A549 (cell line): ENCODE measurements at regions not wholly inside any gene's neighbourhood (a gene's known extent, or its start where the extent isn't known, plus 50 kb on each side); places are given as distances from the start of the nearest gene placed in this dataset.

Source experiments
- ATAC-seq, 2 experiments: fragments of 200-7000 bp in 1 of 2; fragments of >200 bp in 1 of 2; cut with Nextera tagmentation in 1 of 2; cut with Tn5 transposase in 1 of 2; 3 replicates each; pipeline versions ENCODE4 v1.8.0 to v1.9.1; 2018 to 2020; ENCODE audit warnings: mild to moderate bottlenecking in 1 of 2, moderate library complexity in 1 of 2
- CTCF ChIA-PET: fragments of 300-600 bp; sonication (Branson Sonifier 250); formaldehyde crosslinking; extraction: SDS; loops from one replicate; lab custom pipeline; 2021; ENCODE audit warnings: antibody characterized with exemption, inconsistent platforms; lab: Yijun Ruan, JAX
- POLR2A ChIA-PET: fragments of 350-600 bp; formaldehyde crosslinking; extraction: SDS; loops from one replicate; lab custom pipeline; 2021; ENCODE audit warnings: antibody characterized with exemption, inconsistent platforms; lab: Yijun Ruan, JAX
- DNase-seq, 2 experiments: peaks; one replicate each; pipeline versions ENCODE4 v3.0.0 to v3.0.0-alpha.2; 2011 to 2016; ENCODE audit warnings: low read depth in 1 of 2, low spot score in 1 of 2
- FAIRE-seq: peaks from 2 replicates; lab custom pipeline; 2011; peaks lifted over from hg19 to GRCh38; lab: Jason Lieb, UNC
- H3K27ac ChIP-seq, 2 experiments: fragments of >200 bp; sonication (Bioruptor Twin); formaldehyde crosslinking; 3 replicates each; pipeline ENCODE4 v1.5.1; 2016 to 2017
- H3K4me1 ChIP-seq: fragments of >200 bp; sonication (Bioruptor Twin); formaldehyde crosslinking; 3 replicates; pipeline ENCODE4 v1.6.1; 2016
- H3K4me2 ChIP-seq: fragments of >200 bp; sonication (Bioruptor Twin); formaldehyde crosslinking; 3 replicates; pipeline ENCODE4 v1.6.1; 2016
- H3K4me3 ChIP-seq: fragments of >200 bp; sonication (Bioruptor Twin); formaldehyde crosslinking; 3 replicates; pipeline ENCODE4 v1.5.1; 2016
- H3K9me3 ChIP-seq: fragments of >200 bp; sonication (Bioruptor Twin); formaldehyde crosslinking; 3 replicates; pipeline ENCODE4 v1.6.1; 2016
- BHLHE40 ChIP-seq: IDR thresholded peaks from 2 replicates; pipeline ENCODE4 v1.6.1; 2012; ENCODE audit warnings: low read depth, low read length, inconsistent platforms
- CBX2 ChIP-seq: fragments of 200-600 bp; sonication (generic); IDR thresholded peaks from 2 replicates; pipeline ENCODE4 v1.6.1; 2016; ENCODE audit warnings: low read depth, mild to moderate bottlenecking, borderline replicate concordance
- CBX8 ChIP-seq: fragments of 200-600 bp; sonication (generic); IDR thresholded peaks from 2 replicates; pipeline ENCODE4 v1.6.1; 2016
- CEBPB ChIP-seq, 2 experiments: fragments of >200 bp in 1 of 2; sonication (Bioruptor Twin) in 1 of 2; formaldehyde crosslinking in 1 of 2; IDR thresholded peaks; 2 replicates each; pipeline ENCODE4 v1.6.1; 2012 to 2016
- FOSB ChIP-seq: fragments of 250-450 bp; sonication (Bioruptor Pico); IDR thresholded peaks from 2 replicates; pipeline ENCODE4 v1.5.0; 2020; ENCODE audit warnings: mild to moderate bottlenecking, moderate library complexity
- HEYL ChIP-seq: fragments of 250-450 bp; sonication (Bioruptor Pico); IDR thresholded peaks from 2 replicates; pipeline ENCODE4 v1.8.0; 2021; ENCODE audit warnings: mild to moderate bottlenecking, moderate library complexity
- HOXB13 ChIP-seq: fragments of 250-450 bp; sonication (Bioruptor Pico); IDR thresholded peaks from 2 replicates; pipeline ENCODE4 v1.5.0; 2020; ENCODE audit warnings: low read depth, mild to moderate bottlenecking, moderate library complexity
- JUN ChIP-seq, 2 experiments: fragments of >200 bp; sonication (Bioruptor Twin); formaldehyde crosslinking; IDR thresholded peaks; 2 replicates in 1 of 2; 3 replicates in 1 of 2; pipeline ENCODE4 v1.6.1; 2016 to 2017
- KDM5A ChIP-seq: fragments of 200-600 bp; sonication (generic); IDR thresholded peaks from 2 replicates; pipeline ENCODE4 v1.6.1; 2016; ENCODE audit warnings: antibody characterized with exemption, mild to moderate bottlenecking
- MAFK ChIP-seq: fragments of 450-650 bp; IDR thresholded peaks from 2 replicates; pipeline ENCODE4 v1.6.1; 2014; ENCODE audit not compliant: partially characterized antibody
- MAZ ChIP-seq: fragments of 150-350 bp; IDR thresholded peaks from 2 replicates; pipeline ENCODE4 v1.6.1; 2014; ENCODE audit warnings: antibody characterized with exemption, low read depth, low read length, borderline replicate concordance
- NPAS2 ChIP-seq: fragments of 250-450 bp; sonication (Bioruptor Pico); IDR thresholded peaks from 2 replicates; pipeline ENCODE4 v1.8.0; 2022; ENCODE audit warnings: mild to moderate bottlenecking, moderate library complexity, borderline replicate concordance
- PHF8 ChIP-seq: fragments of 200-600 bp; sonication (generic); IDR thresholded peaks from 2 replicates; pipeline ENCODE4 v1.6.1; 2016; ENCODE audit warnings: low read depth, mild to moderate bottlenecking, antibody characterized with exemption, moderate library complexity, borderline replicate concordance
- POLR2A ChIP-seq: IDR thresholded peaks from 2 replicates; pipeline ENCODE4 v1.6.1; 2012; ENCODE audit warnings: mild to moderate bottlenecking, low read length
- RAD21 ChIP-seq, 2 experiments: fragments of >200 bp in 1 of 2; sonication (Bioruptor Twin) in 1 of 2; formaldehyde crosslinking in 1 of 2; IDR thresholded peaks in 1 of 2; conservative IDR thresholded peaks in 1 of 2; 2 replicates in 1 of 2; 3 replicates in 1 of 2; pipeline ENCODE4 v1.6.1; 2012 to 2018; ENCODE audit warnings: inconsistent platforms in 1 of 2
- RCOR1 ChIP-seq: fragments of 150-350 bp; IDR thresholded peaks from 2 replicates; pipeline ENCODE4 v1.6.1; 2014; ENCODE audit warnings: antibody characterized with exemption, low read length, low read depth
- RNF2 ChIP-seq: fragments of 200-600 bp; sonication (generic); IDR thresholded peaks from 2 replicates; pipeline ENCODE4 v1.6.1; 2016; ENCODE audit warnings: low read depth, mild to moderate bottlenecking, antibody characterized with exemption, moderate library complexity, borderline replicate concordance
- SREBF2 ChIP-seq: fragments of 450-650 bp; IDR thresholded peaks from 2 replicates; pipeline ENCODE4 v1.6.1; 2014; ENCODE audit warnings: mild to moderate bottlenecking, moderate library complexity
- TP53 ChIP-seq: fragments of 250-450 bp; sonication (Bioruptor Pico); IDR thresholded peaks from 2 replicates; pipeline ENCODE4 v1.5.0; 2021; ENCODE audit warnings: mild to moderate bottlenecking, moderate library complexity
- ZFP36 ChIP-seq: fragments of 450-650 bp; IDR thresholded peaks from 2 replicates; pipeline ENCODE4 v1.6.1; 2014; ENCODE audit warnings: borderline replicate concordance; ENCODE audit not compliant: partially characterized antibody
- ZNF302 ChIP-seq: fragments of 250-450 bp; sonication (Bioruptor Pico); IDR thresholded peaks from 2 replicates; pipeline ENCODE4 v1.9.0; 2021; ENCODE audit warnings: inconsistent platforms, mild to moderate bottlenecking, moderate library complexity
- WGBS: methylation state at CpG from one replicate; pipeline ENCODE4 v1.1.6; 2017; ENCODE audit errors: missing lambda C conversion rate; 5-methylcytosine and 5-hydroxymethylcytosine counted together
- TF ChIP-seq, protein P1 (sequence below): fragments of >200 bp; sonication (Bioruptor Twin); formaldehyde crosslinking; IDR thresholded peaks from 2 replicates; pipeline ENCODE4 v1.6.1; 2016
- TF ChIP-seq, protein P2 (sequence below): fragments of 150-350 bp; IDR thresholded peaks from 2 replicates; pipeline ENCODE4 v1.6.1; 2014; ENCODE audit warnings: low read depth, mild to moderate bottlenecking, low read length

GRCh38 chr2:133768658-133769435 lies 200.6 kb upstream of the NCKAP5 start:
- FAIRE-seq = no peak
- DNase-seq = no peak
- ATAC-seq = no peak
- peaks cover 12% of the 10 kb centered on the region for H3K4me1 ChIP-seq
- H3K4me3 ChIP-seq = no peak overlapping the region
- no peak for TF ChIP-seq RNF2
- no peak for TF ChIP-seq RCOR1
- TF ChIP-seq CEBPB (IDR thresholded peaks at IDR 0.05) = no peak
- H3K27ac ChIP-seq = no peak overlapping the region
- POLR2A ChIA-PET = no interaction called here
- no peaks in the 10 kb centered on the region for H3K9me3 ChIP-seq
- H3K4me2 ChIP-seq = no peak overlapping the region
- 68% methylated on average over 6 of the region's 6 CpGs for WGBS
- CTCF ChIA-PET = interaction anchor here (1.3 to 4.8 kb wide), 2 partner anchors 11 to 202 kb away, joined by 3 to 20 read pairs; no protein-coding TSS in a partner anchor

DNA sequence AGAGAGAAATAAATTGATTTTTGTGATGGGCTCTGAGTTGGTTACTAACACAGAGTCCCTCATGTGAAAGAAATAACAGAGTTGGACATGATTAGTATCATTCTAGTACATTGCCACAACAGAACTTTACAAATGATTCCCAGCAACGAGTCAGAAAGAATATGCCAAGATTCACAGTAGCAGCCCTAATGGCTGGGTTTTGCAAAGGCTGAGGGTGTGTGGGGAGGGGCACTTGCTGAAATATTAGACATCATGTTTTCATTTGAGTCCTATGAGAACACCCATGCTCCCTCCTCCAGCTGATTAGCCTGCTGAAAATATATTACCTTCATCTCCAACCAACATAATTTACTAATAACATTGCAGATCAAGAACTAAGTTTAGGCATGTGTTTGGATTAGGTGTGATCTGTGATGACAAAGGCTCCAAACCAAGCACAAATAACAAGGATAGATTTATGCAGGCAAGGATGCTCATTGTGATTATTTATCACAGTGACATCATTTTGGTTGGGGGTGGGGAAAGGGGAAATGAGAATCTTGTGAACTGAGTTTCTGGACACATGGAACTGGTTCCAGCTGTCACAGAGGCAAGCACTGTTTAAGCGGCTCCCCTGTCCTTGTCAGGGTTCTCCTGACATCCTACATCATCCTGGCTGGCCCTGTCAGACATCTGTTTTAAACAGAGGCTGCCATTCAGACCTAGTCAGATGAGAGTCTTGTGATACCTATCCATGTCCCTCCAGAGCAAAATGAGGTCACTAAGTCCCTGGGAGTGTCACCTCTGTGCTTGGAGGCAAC lies 205.8 kb upstream of the NCKAP5 start:
- ATAC-seq = no peak
- CTCF ChIA-PET = interaction anchor here (1.0 kb wide), 1 partner anchor 70 kb away, joined by 3 read pairs; no protein-coding TSS in a partner anchor
- no peak overlapping the region for H3K27ac ChIP-seq
- 29% methylated on average over 2 of the region's 2 CpGs for whole genome bisulfite sequencing
- no peak overlapping the region for H3K4me3 ChIP-seq
- no peaks in the 10 kb centered on the region for H3K9me3 ChIP-seq
- DNase-seq = no peak
- no peak for FAIRE-seq
- TF ChIP-seq FOSB (CRISPR knock-in tag) (no peak), MAZ (no peak)
- H3K4me1 ChIP-seq = 0 out of 3 replicates have a peak, but pooled peaks cover 4% of the 10 kb centered on the region
- no peak overlapping the region for H3K4me2 ChIP-seq
- POLR2A ChIA-PET = no interaction called here

GRCh38 chr2:133774654-133775015 lies 206.4 kb upstream of the NCKAP5 start:
- 52% methylated on average over 5 of the region's 5 CpGs for WGBS
- Histone ChIP-seq H3K4me2 (no peak overlapping the region), H3K4me3 (no peak overlapping the region), H3K4me1 (peaks cover 4% of the 10 kb centered on the region; the same call in 1 of the 3 replicates), H3K9me3 (no peaks in the 10 kb centered on the region), H3K27ac (no peak overlapping the region)
- DNase-seq (no peak), FAIRE-seq (no peak), ATAC-seq (no peak)
- ChIA-PET POLR2A (no interaction called here), CTCF (interaction anchor here (1.0 kb wide), 1 partner anchor 69 kb away, joined by 3 read pairs; no protein-coding TSS in a partner anchor)
- TF ChIP-seq MAFK (no peak), HEYL (no peak), ZNF302 (CRISPR knock-in tag) (no peak), SREBF2 (no peak), BHLHE40 (no peak), TP53 (CRISPR knock-in tag) (no peak), POLR2A (no peak), HOXB13 (CRISPR knock-in tag) (no peak), NPAS2 (CRISPR knock-in tag) (no peak), PHF8 (no peak), KDM5A (no peak), CBX2 (no peak), CBX8 (no peak), ZFP36 (no peak), RAD21 (conservative IDR thresholded peaks at IDR 0.05 in 1 of 2, IDR thresholded peaks at IDR 0.05 in 1 of 2) (no peak), RNF2 (no peak), JUN (IDR thresholded peaks at IDR 0.05) (no peak)
- TF ChIP-seq, protein P1, sequence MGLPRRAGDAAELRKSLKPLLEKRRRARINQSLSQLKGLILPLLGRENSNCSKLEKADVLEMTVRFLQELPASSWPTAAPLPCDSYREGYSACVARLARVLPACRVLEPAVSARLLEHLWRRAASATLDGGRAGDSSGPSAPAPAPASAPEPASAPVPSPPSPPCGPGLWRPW = no peak
- TF ChIP-seq, protein P2, sequence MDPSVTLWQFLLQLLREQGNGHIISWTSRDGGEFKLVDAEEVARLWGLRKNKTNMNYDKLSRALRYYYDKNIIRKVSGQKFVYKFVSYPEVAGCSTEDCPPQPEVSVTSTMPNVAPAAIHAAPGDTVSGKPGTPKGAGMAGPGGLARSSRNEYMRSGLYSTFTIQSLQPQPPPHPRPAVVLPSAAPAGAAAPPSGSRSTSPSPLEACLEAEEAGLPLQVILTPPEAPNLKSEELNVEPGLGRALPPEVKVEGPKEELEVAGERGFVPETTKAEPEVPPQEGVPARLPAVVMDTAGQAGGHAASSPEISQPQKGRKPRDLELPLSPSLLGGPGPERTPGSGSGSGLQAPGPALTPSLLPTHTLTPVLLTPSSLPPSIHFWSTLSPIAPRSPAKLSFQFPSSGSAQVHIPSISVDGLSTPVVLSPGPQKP = no peak
